Tibial nerve (tissue), 4 donors: ENCODE measurements at regions not wholly inside any gene's neighbourhood (a gene's known extent, or its start where the extent isn't known, plus 50 kb on each side); places are given as distances from the start of the nearest gene placed in this dataset.

Source experiments
- CTCF ChIP-seq, 5 experiments: fragments of 200-600 bp in 3 of 5; fragments of 450-650 bp in 2 of 5; sonication (generic) in 3 of 5; IDR thresholded peaks; one replicate each; pipeline ENCODE4 v1.5.1; 2016 to 2019; ENCODE audit warnings: antibody characterized with exemption in 5 of 5, mild to moderate bottlenecking in 3 of 5, moderate library complexity in 2 of 5
- EP300 ChIP-seq, 2 donors: sonication (generic); formaldehyde crosslinking; IDR thresholded peaks; one replicate each; pipeline ENCODE4 v1.6.1; 2017; ENCODE audit warnings: antibody characterized with exemption in 2 of 2, mild to moderate bottlenecking in 1 of 2
- POLR2A ChIP-seq, 2 donors: fragments of 450-650 bp; IDR thresholded peaks; one replicate each; pipeline ENCODE4 v1.6.1; 2017; ENCODE audit warnings: antibody characterized with exemption in 2 of 2, mild to moderate bottlenecking in 2 of 2, moderate library complexity in 2 of 2

- no peak for TF ChIP-seq CTCF (IDR thresholded peaks at IDR 0.05)
- TF ChIP-seq POLR2A (IDR thresholded peaks at IDR 0.05): no peak
- no peak for TF ChIP-seq EP300 (IDR thresholded peaks at IDR 0.05)
These were observed 68.1 kb upstream of the BCOR start for GRCh38 chrX:40165861-40166260.
